Aorta (tissue), 5 donors: ENCODE measurements at regions not wholly inside any gene's neighbourhood (a gene's known extent, or its start where the extent isn't known, plus 50 kb on each side); places are given as distances from the start of the nearest gene placed in this dataset.

Source experiments
- ATAC-seq: fragments of 200-7000 bp; cut with Tn5 transposase; one replicate; pipeline ENCODE4 v1.9.1; 2022; ENCODE audit warnings: moderate library complexity; ENCODE audit not compliant: low FRiP score
- DNase-seq, 2 donors: peaks; one replicate each; pipeline ENCODE4 v3.0.0-alpha.2; 2020
- H3K27ac ChIP-seq, 2 donors: one replicate each; pipeline ENCODE4 v1.5.1; 2013; ENCODE audit warnings: low read length in 2 of 2, mild to moderate bottlenecking in 2 of 2, moderate library complexity in 2 of 2, control low read depth in 1 of 2, inconsistent platforms in 1 of 2, low read depth in 1 of 2
- H3K27me3 ChIP-seq, 2 donors: one replicate each; pipeline ENCODE4 v1.6.1; 2013; ENCODE audit warnings: control low read depth in 1 of 2, low read length in 1 of 2, mild to moderate bottlenecking in 1 of 2, moderate library complexity in 1 of 2; ENCODE audit not compliant: insufficient read depth in 2 of 2, control insufficient read depth in 1 of 2
- H3K36me3 ChIP-seq, 2 donors: one replicate each; pipeline ENCODE4 v1.6.1; 2013; ENCODE audit warnings: control low read depth in 1 of 2, low read length in 1 of 2, mild to moderate bottlenecking in 1 of 2; ENCODE audit not compliant: insufficient read depth in 2 of 2, control insufficient read depth in 1 of 2
- H3K4me1 ChIP-seq, 2 donors: one replicate each; pipeline ENCODE4 v1.6.1; 2013; ENCODE audit warnings: low read length in 2 of 2, control low read depth in 1 of 2, mild to moderate bottlenecking in 1 of 2, moderate library complexity in 1 of 2; ENCODE audit not compliant: insufficient read depth in 2 of 2, control insufficient read depth in 1 of 2
- H3K4me3 ChIP-seq, 2 donors: one replicate each; pipeline ENCODE4 v1.5.1; 2013; ENCODE audit warnings: low read length in 2 of 2, control low read depth in 1 of 2, mild to moderate bottlenecking in 1 of 2
- H3K9me3 ChIP-seq: one replicate; pipeline ENCODE4 v1.6.1; 2013; ENCODE audit warnings: mild to moderate bottlenecking, low read length; ENCODE audit not compliant: control insufficient read depth
- WGBS, 2 donors: extraction: QIAGEN DNeasy Blood & Tissue Kit; methylation state at CpG; one replicate each; pipeline ENCODE4 v1.1.7; 2013; 5-methylcytosine and 5-hydroxymethylcytosine counted together
- intact Hi-C, 2 donors: fragments of 100-400 bp; cut with DNase I; formaldehyde crosslinking; loops; one replicate each; pipeline versions ENCODE4 v1.14.2 to v1.15.0; 2022
- donor health status: healthy with polysubstance abuse.
- donor health status: Bipolar disorder and iron deficiency.
- donor health status: DM: no; HTN: no; CAD: no.
- donor health status: DM: no; HTN: no; CAD: no.
- donor health status: DM: yes; HTN: yes; CAD: no.

- intact Hi-C loops, result no loop called here
- no peak overlapping the region for H3K4me3 ChIP-seq
- 33 to 40% methylated on average over 3 of the region's 3 CpGs for WGBS, 2 donors
- no peak overlapping the region for H3K27ac ChIP-seq
- H3K4me1 ChIP-seq, result no peaks in the 10 kb centered on the region
- H3K27me3 ChIP-seq, result no peaks in the 10 kb centered on the region
- H3K36me3 ChIP-seq, result no peaks in the 10 kb centered on the region
- ATAC-seq, result peak; percentile 66
- H3K9me3 ChIP-seq, result no peaks in the 10 kb centered on the region
- no peak for DNase-seq
These were observed 94.6 kb downstream of the ZPLD1 start for GRCh38 chr3:102529452-102529851.

GRCh38 chr3:102530415-102531181 lies 95.8 kb downstream of the ZPLD1 start:
- no peaks in the 10 kb centered on the region for H3K36me3 ChIP-seq
- 65 to 74% methylated on average over 4 of the region's 4 CpGs for WGBS, 2 donors
- H3K4me3 ChIP-seq, result no peak overlapping the region
- H3K9me3 ChIP-seq, result no peaks in the 10 kb centered on the region
- intact Hi-C loops, result loop anchor here (5.0 to 10.0 kb wide), 2 partner anchors 716 to 723 kb away; no protein-coding TSS in a partner anchor
- no peaks in the 10 kb centered on the region for H3K4me1 ChIP-seq
- ATAC-seq (no peak), DNase-seq (no peak)
- H3K27me3 ChIP-seq, result no peaks in the 10 kb centered on the region
- no peak overlapping the region for H3K27ac ChIP-seq

- Histone ChIP-seq H3K4me1 (no peaks in the 10 kb centered on the region), H3K36me3 (no peaks in the 10 kb centered on the region), H3K27me3 (no peaks in the 10 kb centered on the region), H3K27ac (no peak overlapping the region), H3K4me3 (no peak overlapping the region), H3K9me3 (no peaks in the 10 kb centered on the region)
- ATAC-seq, result no peak
- intact Hi-C loops, result loop anchor here (5.0 to 10.0 kb wide), 2 partner anchors 717 to 724 kb away; no protein-coding TSS in a partner anchor
- DNase-seq, result no peak
These were observed 96.9 kb downstream of the ZPLD1 start for GRCh38 chr3:102531686-102532085.

GRCh38 chr3:102532901-102533300 lies 98.1 kb downstream of the ZPLD1 start:
- H3K27ac ChIP-seq, result no peak overlapping the region
- ATAC-seq (no peak), DNase-seq (no peak)
- intact Hi-C loops, result loop anchor here (5.0 to 10.0 kb wide), 2 partner anchors 718 to 726 kb away; no protein-coding TSS in a partner anchor
- H3K36me3 ChIP-seq, result no peaks in the 10 kb centered on the region
- no peak overlapping the region for H3K4me3 ChIP-seq
- no peaks in the 10 kb centered on the region for H3K27me3 ChIP-seq
- H3K9me3 ChIP-seq, result no peaks in the 10 kb centered on the region
- no peaks in the 10 kb centered on the region for H3K4me1 ChIP-seq
- 61 to 76% methylated on average over 3 of the region's 3 CpGs for WGBS, 2 donors

- DNase-seq (no peak), ATAC-seq (no peak)
- WGBS, 2 donors, result 80 to 81% methylated on average over 4 of the region's 4 CpGs
- Histone ChIP-seq H3K4me1 (no peaks in the 10 kb centered on the region), H3K4me3 (no peak overlapping the region), H3K9me3 (no peaks in the 10 kb centered on the region), H3K36me3 (no peaks in the 10 kb centered on the region), H3K27me3 (no peaks in the 10 kb centered on the region), H3K27ac (no peak overlapping the region)
- intact Hi-C loops, result loop anchor here (5.0 to 10.0 kb wide), 2 partner anchors 719 to 726 kb away; no protein-coding TSS in a partner anchor
These were observed 99.0 kb downstream of the ZPLD1 start for GRCh38 chr3:102533784-102534183.

GRCh38 chr3:102536456-102536855 lies 101.6 kb downstream of the ZPLD1 start:
- Histone ChIP-seq H3K27ac (no peak overlapping the region), H3K4me1 (no peaks in the 10 kb centered on the region), H3K36me3 (no peaks in the 10 kb centered on the region), H3K9me3 (no peaks in the 10 kb centered on the region), H3K4me3 (no peak overlapping the region), H3K27me3 (no peaks in the 10 kb centered on the region)
- DNase-seq, result no peak
- WGBS, 2 donors, result 14 to 15% methylated on average over 7 of the region's 7 CpGs
- intact Hi-C loops, result loop anchor here (2.0 to 10.0 kb wide), 2 partner anchors 308 to 722 kb away; no protein-coding TSS in a partner anchor
- no peak for ATAC-seq

- Histone ChIP-seq H3K27me3 (no peaks in the 10 kb centered on the region), H3K4me3 (no peak overlapping the region), H3K4me1 (no peaks in the 10 kb centered on the region), H3K9me3 (no peaks in the 10 kb centered on the region), H3K36me3 (no peaks in the 10 kb centered on the region), H3K27ac (no peak overlapping the region)
- no peak for ATAC-seq
- intact Hi-C loops, result loop anchor here (2.0 to 10.0 kb wide), 2 partner anchors 308 to 722 kb away; no protein-coding TSS in a partner anchor
- 66 to 68% methylated on average over 1 of the region's 1 CpG for WGBS, 2 donors
- DNase-seq, result no peak
These were observed 102.3 kb downstream of the ZPLD1 start for GRCh38 chr3:102537123-102537522.

- H3K4me1 ChIP-seq, result no peaks in the 10 kb centered on the region
- DNase-seq, result no peak
- intact Hi-C loops, result loop anchor here in 1 of 2 donors (5.0 kb wide), 1 partner anchor 312 kb away; no protein-coding TSS in a partner anchor
These were observed 109.9 kb downstream of the ZPLD1 start for GRCh38 chr3:102544741-102545140.

GRCh38 chr3:102545276-102545675 lies 110.5 kb downstream of the ZPLD1 start:
- no peak overlapping the region for H3K4me3 ChIP-seq
- no peak overlapping the region for H3K27ac ChIP-seq
- 73 to 87% methylated on average over 2 of the region's 2 CpGs for WGBS, 2 donors
- no peaks in the 10 kb centered on the region for H3K4me1 ChIP-seq
- H3K36me3 ChIP-seq, result no peaks in the 10 kb centered on the region
- no peak for ATAC-seq
- intact Hi-C loops, result no loop called here
- H3K27me3 ChIP-seq, result no peaks in the 10 kb centered on the region
- H3K9me3 ChIP-seq, result no peaks in the 10 kb centered on the region
- DNase-seq, result no peak

More at GRCh38 chr3:102544741-102545140, 109.9 kb downstream of the ZPLD1 start:
- H3K36me3 ChIP-seq, result no peaks in the 10 kb centered on the region
- no peaks in the 10 kb centered on the region for H3K9me3 ChIP-seq
- no peak overlapping the region for H3K4me3 ChIP-seq
- ATAC-seq, result no peak
- no peaks in the 10 kb centered on the region for H3K27me3 ChIP-seq
- 84 to 87% methylated on average over 6 of the region's 6 CpGs for WGBS, 2 donors
- H3K27ac ChIP-seq, result no peak overlapping the region
